H1 (cell line): ENCODE measurements at regions not wholly inside any gene's neighbourhood (a gene's known extent, or its start where the extent isn't known, plus 50 kb on each side); places are given as distances from the start of the nearest gene placed in this dataset.

Source experiments
- CTCF ChIA-PET: fragments of 300-600 bp; sonication (Branson Sonifier 250); formaldehyde crosslinking; loops from one replicate; lab custom pipeline; 2021; ENCODE audit not compliant: partially characterized antibody; lab: Charles Lee
- POLR2A ChIA-PET: fragments of 300-600 bp; sonication (Branson Sonifier 250); formaldehyde crosslinking; loops from one replicate; lab custom pipeline; 2021; ENCODE audit warnings: inconsistent platforms; ENCODE audit not compliant: partially characterized antibody; lab: Charles Lee
- DNase-seq, 2 experiments: peaks; one replicate each; pipeline versions ENCODE4 v3.0.0 to v3.0.0-alpha.2; 2010 to 2022; ENCODE audit warnings: low spot score in 2 of 2, low read depth in 1 of 2, mixed read lengths in 1 of 2
- FAIRE-seq: peaks from 2 replicates; lab custom pipeline; 2011; peaks lifted over from hg19 to GRCh38; lab: Jason Lieb, UNC
- H2AFZ ChIP-seq: 2 replicates; pipeline ENCODE4 v1.8.1; 2012; ENCODE audit warnings: low read length, inconsistent platforms
- H2AK5ac ChIP-seq: 2 replicates; pipeline ENCODE4 v1.6.1; 2013; ENCODE audit warnings: low read depth, low read length
- H2BK120ac ChIP-seq: replicated peaks from 2 replicates; pipeline ENCODE3; 2013; ENCODE audit warnings: low read depth, low read length, inconsistent platforms
- H2BK12ac ChIP-seq: 2 replicates; pipeline ENCODE4 v1.6.1; 2013; ENCODE audit warnings: low read depth, low read length
- H2BK15ac ChIP-seq: 2 replicates; pipeline ENCODE4 v1.6.1; 2013; ENCODE audit warnings: low read length
- H2BK20ac ChIP-seq: 2 replicates; pipeline ENCODE4 v1.6.1; 2013; ENCODE audit warnings: low read length
- H2BK5ac ChIP-seq: 2 replicates; pipeline ENCODE4 v1.6.1; 2013; ENCODE audit warnings: low read depth, low read length
- H3K14ac ChIP-seq: 2 replicates; pipeline ENCODE4 v1.6.1; 2013; ENCODE audit warnings: inconsistent platforms; ENCODE audit not compliant: insufficient read length
- H3K18ac ChIP-seq: 2 replicates; pipeline ENCODE4 v1.6.1; 2013; ENCODE audit warnings: low read length; ENCODE audit errors: extremely low read depth
- H3K23ac ChIP-seq: 2 replicates; pipeline ENCODE4 v1.6.1; 2013; ENCODE audit warnings: inconsistent platforms; ENCODE audit not compliant: insufficient read length
- H3K23me2 ChIP-seq: 2 replicates; pipeline ENCODE4 v1.6.1; 2013; ENCODE audit warnings: low read depth, low read length
- H3K27ac ChIP-seq: 2 replicates; pipeline ENCODE4 v1.6.1; 2011; ENCODE audit warnings: low read depth, low read length, inconsistent platforms
- H3K27me3 ChIP-seq, 4 experiments: replicated peaks in 1 of 4; 1 replicate in 1 of 4; 2 replicates in 3 of 4; pipeline versions ENCODE4 v1.6.1 to v1.8.1; 2011 to 2013; ENCODE audit warnings: low read length in 3 of 4, mild to moderate bottlenecking in 3 of 4, inconsistent platforms in 2 of 4, mixed read lengths in 2 of 4, moderate library complexity in 1 of 4; ENCODE audit not compliant: control insufficient read depth in 3 of 4, insufficient read depth in 3 of 4; ENCODE audit errors: extremely low read depth in 1 of 4
- H3K36me3 ChIP-seq, 4 experiments: 2 replicates each; pipeline versions ENCODE4 v1.6.1 to v1.8.1; 2011 to 2013; ENCODE audit warnings: mild to moderate bottlenecking in 4 of 4, low read length in 3 of 4, moderate library complexity in 2 of 4, control low read depth in 1 of 4, inconsistent platforms in 1 of 4; ENCODE audit not compliant: insufficient read depth in 4 of 4, control insufficient read depth in 2 of 4
- H3K4ac ChIP-seq: replicated peaks from 2 replicates; pipeline ENCODE3; 2013; ENCODE audit warnings: low read length, low read depth, mixed read lengths, inconsistent platforms; ENCODE audit not compliant: insufficient read length
- H3K4me1 ChIP-seq, 4 experiments: replicated peaks in 1 of 4; 1 replicate in 1 of 4; 2 replicates in 3 of 4; pipeline versions ENCODE4 v1.6.1 to v1.8.1; 2011 to 2013; ENCODE audit warnings: low read length in 3 of 4, inconsistent platforms in 2 of 4, mixed read lengths in 1 of 4; ENCODE audit not compliant: insufficient read depth in 4 of 4, control insufficient read depth in 3 of 4
- H3K4me2 ChIP-seq, 2 experiments: 2 replicates each; pipeline versions ENCODE4 v1.6.1 to v1.8.1; 2011 to 2013; ENCODE audit warnings: low read depth in 2 of 2, low read length in 2 of 2, control low read depth in 1 of 2, inconsistent platforms in 1 of 2, mild to moderate bottlenecking in 1 of 2; ENCODE audit not compliant: insufficient read depth in 1 of 2
- H3K4me3 ChIP-seq, 4 experiments: fragments of 200-600, 300-600 bp in 1 of 4; sonication (generic), shearing (Covaris generic), sonication (Bioruptor Twin) in 1 of 4; 2 replicates each; pipeline versions ENCODE4 v1.5.1 to v1.8.1; 2011 to 2016; ENCODE audit warnings: low read length in 4 of 4, low read depth in 3 of 4, control low read depth in 2 of 4, inconsistent platforms in 2 of 4, mild to moderate bottlenecking in 2 of 4, mixed read lengths in 1 of 4, moderate library complexity in 1 of 4; ENCODE audit not compliant: insufficient read depth in 2 of 4; ENCODE audit errors: extremely low read depth in 1 of 4
- H3K56ac ChIP-seq: replicated peaks from 2 replicates; pipeline ENCODE3; 2013; ENCODE audit warnings: low read depth, mild to moderate bottlenecking, mixed read lengths, low read length, inconsistent platforms; ENCODE audit not compliant: insufficient read length
- H3K79me1 ChIP-seq: 2 replicates; pipeline ENCODE4 v1.6.1; 2013; ENCODE audit warnings: low read depth, low read length, control low read depth
- H3K79me2 ChIP-seq, 2 experiments: 2 replicates each; pipeline versions ENCODE4 v1.6.1 to v1.8.1; 2012 to 2013; ENCODE audit warnings: low read length in 2 of 2, mild to moderate bottlenecking in 2 of 2, inconsistent platforms in 1 of 2; ENCODE audit not compliant: insufficient read depth in 2 of 2, control insufficient read depth in 1 of 2
- H3K9ac ChIP-seq, 4 experiments: replicated peaks in 1 of 4; 1 replicate in 1 of 4; 2 replicates in 3 of 4; pipeline versions ENCODE4 v1.6.1 to v1.8.1; 2011 to 2013; ENCODE audit warnings: low read depth in 3 of 4, low read length in 3 of 4, control low read depth in 2 of 4, mild to moderate bottlenecking in 2 of 4, moderate library complexity in 2 of 4, inconsistent platforms in 1 of 4; ENCODE audit errors: extremely low read depth in 1 of 4
- H3K9me3 ChIP-seq, 2 experiments: 2 replicates each; pipeline versions ENCODE4 v1.6.1 to v1.8.1; 2012 to 2013; ENCODE audit warnings: mild to moderate bottlenecking in 2 of 2, moderate library complexity in 2 of 2, control low read depth in 1 of 2, inconsistent platforms in 1 of 2, low read depth in 1 of 2, low read length in 1 of 2, mixed read lengths in 1 of 2; ENCODE audit not compliant: insufficient read depth in 2 of 2
- H4K20me1 ChIP-seq, 2 experiments: replicated peaks in 1 of 2; 2 replicates each; pipeline versions ENCODE3 to v1.8.1; 2011 to 2013; ENCODE audit warnings: inconsistent platforms in 2 of 2, low read length in 2 of 2, mild to moderate bottlenecking in 1 of 2; ENCODE audit not compliant: insufficient read depth in 2 of 2, control insufficient read depth in 1 of 2
- H4K5ac ChIP-seq: 2 replicates; pipeline ENCODE4 v1.6.1; 2013; ENCODE audit warnings: low read length, low read depth, mixed read lengths, inconsistent platforms; ENCODE audit not compliant: insufficient read length
- H4K8ac ChIP-seq: 2 replicates; pipeline ENCODE4 v1.8.0; 2013; ENCODE audit warnings: mild to moderate bottlenecking, moderate library complexity, low read length, inconsistent platforms; ENCODE audit not compliant: insufficient read depth; ENCODE audit errors: extremely low read depth
- H4K91ac ChIP-seq: replicated peaks from 2 replicates; pipeline ENCODE3; 2013; ENCODE audit warnings: low read length, mixed read lengths, inconsistent platforms; ENCODE audit not compliant: insufficient read length
- CTCF ChIP-seq, 3 experiments: IDR thresholded peaks; 1 replicate in 2 of 3; 2 replicates in 1 of 3; pipeline versions ENCODE4 v1.5.1 to v1.6.1; 2011; ENCODE audit warnings: low read length in 3 of 3, mild to moderate bottlenecking in 3 of 3, inconsistent platforms in 2 of 3, low read depth in 1 of 3, moderate library complexity in 1 of 3; ENCODE audit not compliant: insufficient read depth in 1 of 3; ENCODE audit errors: control extremely low read depth in 1 of 3
- GABPA ChIP-seq: IDR thresholded peaks from 2 replicates; pipeline ENCODE4 v1.6.1; 2011; ENCODE audit warnings: mild to moderate bottlenecking, low read length, moderate library complexity, borderline replicate concordance; ENCODE audit not compliant: insufficient read depth
- HDAC6 ChIP-seq: IDR thresholded peaks from one replicate; pipeline ENCODE4 v1.7.1; 2012; ENCODE audit warnings: low read depth, mild to moderate bottlenecking, inconsistent platforms, low read length, moderate library complexity
- KDM1A ChIP-seq: fragments of 200-600, 300-600 bp; sonication (generic); IDR thresholded peaks from 2 replicates; pipeline ENCODE4 v1.7.1; 2016; ENCODE audit warnings: mild to moderate bottlenecking, low read length, borderline replicate concordance
- KDM4A ChIP-seq: IDR thresholded peaks from one replicate; pipeline ENCODE4 v1.7.1; 2012; ENCODE audit warnings: low read depth, mild to moderate bottlenecking, moderate library complexity, low read length, inconsistent platforms; ENCODE audit not compliant: severe bottlenecking
- RFX5 ChIP-seq: IDR thresholded peaks from 2 replicates; pipeline ENCODE4 v1.6.1; 2011; ENCODE audit warnings: low read depth, low read length, improper control_type of control experiment, borderline replicate concordance
- RNF2 ChIP-seq: fragments of 200-900, 300-1000 bp; sonication (generic); IDR thresholded peaks from 2 replicates; pipeline ENCODE4 v1.7.1; 2016; ENCODE audit warnings: borderline replicate concordance, low read depth, mild to moderate bottlenecking, antibody characterized with exemption, low read length; ENCODE audit not compliant: poor library complexity, severe bottlenecking; ENCODE audit errors: missing control alignments
- SAP30 ChIP-seq: fragments of 300-600 bp; sonication (generic); IDR thresholded peaks from 2 replicates; pipeline ENCODE4 v1.7.1; 2012; ENCODE audit warnings: low read length, moderate library complexity, mild to moderate bottlenecking, inconsistent platforms; ENCODE audit not compliant: insufficient read depth, insufficient replicate concordance
- TCF12 ChIP-seq: IDR thresholded peaks from 2 replicates; pipeline ENCODE4 v1.6.1; 2011; ENCODE audit warnings: low read depth, mild to moderate bottlenecking, low read length
- YY1 ChIP-seq: IDR thresholded peaks from 2 replicates; pipeline ENCODE4 v1.6.1; 2011; ENCODE audit warnings: low read depth, mild to moderate bottlenecking, low read length
- WGBS, 2 experiments: shearing (Covaris generic) in 1 of 2; methylation state at CpG; one replicate each; pipeline versions ENCODE4 v1.1.6 to v1.1.7; 2013 to 2015; ENCODE audit warnings: low lambda C conversion rate in 2 of 2, mixed read lengths in 2 of 2, inconsistent platforms in 1 of 2, low coverage in 1 of 2, missing lambda C conversion rate in 1 of 2; ENCODE audit not compliant: insufficient replicate concordance in 2 of 2, insufficient coverage in 1 of 2, insufficient read length in 1 of 2; ENCODE audit errors: extremely low coverage in 1 of 2, missing lambda C conversion rate in 1 of 2; 5-methylcytosine and 5-hydroxymethylcytosine counted together

DNA sequence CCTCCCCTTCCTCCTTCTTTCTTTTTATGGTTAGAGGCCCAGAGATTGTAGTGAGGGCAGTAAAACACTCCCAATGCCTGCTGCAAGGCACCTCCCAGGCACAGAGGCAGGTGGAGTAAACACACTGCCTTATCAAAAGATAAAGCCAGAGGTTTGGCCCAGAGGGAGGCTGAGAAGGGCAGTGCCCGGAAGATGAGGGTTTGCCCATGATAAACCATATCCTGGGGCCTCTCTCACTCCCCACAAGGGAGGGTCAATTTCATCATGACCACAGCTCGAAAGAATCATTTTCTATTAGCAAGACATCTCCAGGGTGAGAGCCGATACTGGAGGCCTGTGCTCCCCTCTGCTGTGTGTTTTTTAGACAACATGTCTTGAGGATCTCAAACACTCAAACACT, 98.5 kb upstream of the FAM9C start:
- Histone ChIP-seq H3K36me3 (no peaks in the 10 kb centered on the region), H3K4me2 (no peak overlapping the region), H3K4me3 (no peak overlapping the region), H2BK5ac (no peak overlapping the region), H3K9me3 (peaks cover 23 to 26% of the 10 kb centered on the region in 2 experiments), H2BK120ac (no peak overlapping the region), H3K4ac (no peak overlapping the region), H3K9ac (no peak overlapping the region), H3K27me3 (no peaks in the 10 kb centered on the region), H3K4me1 (no peaks in the 10 kb centered on the region), H2BK20ac (no peak overlapping the region), H4K8ac (no peak overlapping the region), H3K56ac (no peak overlapping the region), H2BK15ac (no peak overlapping the region), H4K20me1 (no peaks in the 10 kb centered on the region), H4K91ac (no peak overlapping the region), H2BK12ac (no peak overlapping the region), H2AK5ac (no peak overlapping the region), H3K79me1 (no peaks in the 10 kb centered on the region), H3K23ac (no peak overlapping the region), H3K79me2 (no peaks in the 10 kb centered on the region), H3K23me2 (no peaks in the 10 kb centered on the region), H4K5ac (no peak overlapping the region), H3K18ac (no peak overlapping the region), H3K14ac (no peak overlapping the region), H2AFZ (no peak overlapping the region; the same call in 1 of the 2 replicates), H3K27ac (no peak overlapping the region)
- DNase-seq (no peak), FAIRE-seq (no peak)
- POLR2A ChIA-PET = no interaction called here
- CTCF ChIA-PET = no interaction called here
- 95% methylated on average over 3 of the region's 3 CpGs; no CpG with 5 or more reads in 1 of the 2 experiments for WGBS, 2 experiments
- TF ChIP-seq RNF2 = no peak
- no peak for TF ChIP-seq TCF12
- TF ChIP-seq YY1 = no peak
- no peak for TF ChIP-seq SAP30
- TF ChIP-seq KDM1A = no peak
- no peak for TF ChIP-seq HDAC6
- TF ChIP-seq CTCF (IDR thresholded peaks at IDR 0.05; ENCODE audit: control extremely low read depth in 1 of 3, insufficient read depth in 1 of 3, low read depth in 1 of 3, low read length in 3 of 3) = no peak
- no peak for TF ChIP-seq KDM4A
- no peak for TF ChIP-seq GABPA
- TF ChIP-seq RFX5 = no peak
